ENCODE measurements at regions not wholly inside any gene's neighbourhood (a gene's known extent, or its start where the extent isn't known, plus 50 kb on each side); places are given as distances from the start of the nearest gene placed in this dataset.

GRCh38 chr1:239537795-239538194, 151.4 kb downstream of the CHRM3 start:
- no peaks in the 10 kb centered on the region for H3K36me3 ChIP-seq (ENCODE audit: control insufficient read depth, insufficient read depth, low read length)
- no peak overlapping the region for H3K4me3 ChIP-seq (ENCODE audit: insufficient read depth, low read depth, low read length)
- no peaks in the 10 kb centered on the region for H3K27me3 ChIP-seq (ENCODE audit: control insufficient read depth, insufficient read depth, low read length, poor library complexity, severe bottlenecking)
- H3K4me1 ChIP-seq (ENCODE audit: control insufficient read depth, insufficient read depth, low read length), result peaks cover 24% of the 10 kb centered on the region
- H3K9me3 ChIP-seq (ENCODE audit: control insufficient read depth, low read length), result no peaks in the 10 kb centered on the region
- H3K27ac ChIP-seq (ENCODE audit: insufficient read depth, low read depth, low read length, poor library complexity, severe bottlenecking), result no peak overlapping the region
- WGBS, 2 experiments, result 87 to 89% methylated on average over 3 of the region's 3 CpGs

DNA sequence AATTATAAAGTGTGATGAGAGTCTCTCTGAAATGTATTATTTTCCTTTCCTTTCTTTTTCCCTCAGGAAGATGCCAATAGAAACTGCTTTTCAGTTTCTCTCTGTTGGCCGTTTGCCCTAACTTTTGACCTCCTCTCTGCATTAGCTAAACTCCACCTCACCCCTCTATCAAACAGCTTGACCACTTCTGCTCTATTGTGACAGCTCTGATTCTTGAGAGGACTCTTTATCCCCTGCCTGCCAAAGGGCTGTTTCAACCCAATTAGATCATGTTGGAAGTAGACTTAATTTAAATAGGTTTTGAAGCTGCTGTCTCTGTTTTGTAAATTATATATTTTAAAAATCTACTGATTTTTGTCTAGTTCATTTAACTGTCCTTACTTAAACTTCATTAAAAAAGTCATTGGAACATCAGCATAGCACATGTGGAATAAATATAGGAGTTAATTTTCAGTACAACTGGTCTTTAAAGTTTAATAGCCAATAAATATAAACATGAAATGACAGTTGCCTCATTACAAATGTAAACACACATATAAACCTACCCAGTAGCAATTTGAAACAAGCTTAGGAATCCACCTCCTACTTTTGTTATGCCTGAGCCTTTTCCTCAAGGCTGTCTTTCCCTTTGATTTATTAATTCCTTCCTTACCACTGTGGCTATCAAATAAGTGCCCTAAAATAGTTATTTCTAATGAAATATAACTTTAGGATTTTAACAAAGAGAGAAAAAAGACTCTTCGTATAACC, 152.0 kb downstream of the CHRM3 start:
- Histone ChIP-seq H3K9me3 (ENCODE audit: control insufficient read depth, low read length) (no peaks in the 10 kb centered on the region), H3K4me1 (ENCODE audit: control insufficient read depth, insufficient read depth, low read length) (peaks cover 24% of the 10 kb centered on the region), H3K27ac (ENCODE audit: insufficient read depth, low read depth, low read length, poor library complexity, severe bottlenecking) (no peak overlapping the region), H3K36me3 (ENCODE audit: control insufficient read depth, insufficient read depth, low read length) (no peaks in the 10 kb centered on the region), H3K4me3 (ENCODE audit: insufficient read depth, low read depth, low read length) (no peak overlapping the region), H3K27me3 (ENCODE audit: control insufficient read depth, insufficient read depth, low read length, poor library complexity, severe bottlenecking) (no peaks in the 10 kb centered on the region)
- WGBS, 2 experiments, result 0 to 45% methylated on average over 1 to 2 of the region's 2 CpGs

GRCh38 chr1:239539051-239539450, 152.7 kb downstream of the CHRM3 start:
- H3K27ac ChIP-seq (ENCODE audit: insufficient read depth, low read depth, low read length, poor library complexity, severe bottlenecking), result no peak overlapping the region
- H3K4me3 ChIP-seq (ENCODE audit: insufficient read depth, low read depth, low read length), result no peak overlapping the region
- no peaks in the 10 kb centered on the region for H3K36me3 ChIP-seq (ENCODE audit: control insufficient read depth, insufficient read depth, low read length)
- peaks cover 24% of the 10 kb centered on the region for H3K4me1 ChIP-seq (ENCODE audit: control insufficient read depth, insufficient read depth, low read length)
- 74 to 76% methylated on average over 2 of the region's 2 CpGs for WGBS, 2 experiments
- H3K9me3 ChIP-seq (ENCODE audit: control insufficient read depth, low read length), result no peaks in the 10 kb centered on the region
- H3K27me3 ChIP-seq (ENCODE audit: control insufficient read depth, insufficient read depth, low read length, poor library complexity, severe bottlenecking), result no peaks in the 10 kb centered on the region

GRCh38 chr1:239539812-239540211, 153.4 kb downstream of the CHRM3 start:
- 95 to 97% methylated on average over 4 of the region's 4 CpGs for WGBS, 2 experiments
- Histone ChIP-seq H3K4me1 (ENCODE audit: control insufficient read depth, insufficient read depth, low read length) (peaks cover 24% of the 10 kb centered on the region), H3K9me3 (ENCODE audit: control insufficient read depth, low read length) (no peaks in the 10 kb centered on the region), H3K36me3 (ENCODE audit: control insufficient read depth, insufficient read depth, low read length) (no peaks in the 10 kb centered on the region), H3K4me3 (ENCODE audit: insufficient read depth, low read depth, low read length) (no peak overlapping the region), H3K27me3 (ENCODE audit: control insufficient read depth, insufficient read depth, low read length, poor library complexity, severe bottlenecking) (no peaks in the 10 kb centered on the region), H3K27ac (ENCODE audit: insufficient read depth, low read depth, low read length, poor library complexity, severe bottlenecking) (no peak overlapping the region)

DNA sequence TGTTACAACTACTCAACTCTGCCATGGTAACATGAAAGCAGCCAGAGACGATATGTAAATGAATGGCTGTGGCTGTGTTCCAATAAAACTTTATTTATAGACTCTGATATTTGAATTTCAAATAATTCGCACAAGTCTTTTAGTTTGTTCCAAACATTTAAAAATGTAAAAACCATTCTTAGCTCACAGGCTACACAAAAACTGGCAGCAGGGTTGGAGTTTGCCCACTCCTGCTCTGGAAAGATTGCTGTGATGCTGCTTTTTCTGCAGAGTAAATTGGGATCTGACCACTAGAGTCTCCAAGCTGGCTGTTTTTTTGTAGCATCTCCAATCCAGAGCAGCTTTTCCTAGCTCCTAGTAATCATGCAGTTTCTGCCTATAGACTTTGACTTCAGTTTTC, 157.5 kb downstream of the CHRM3 start:
- H3K27ac ChIP-seq (ENCODE audit: insufficient read depth, low read depth, low read length, poor library complexity, severe bottlenecking), result no peak overlapping the region
- WGBS, 2 experiments, result 100% methylated on average over 1 to 2 of the region's 2 CpGs
- no peaks in the 10 kb centered on the region for H3K9me3 ChIP-seq (ENCODE audit: control insufficient read depth, low read length)
- H3K27me3 ChIP-seq (ENCODE audit: control insufficient read depth, insufficient read depth, low read length, poor library complexity, severe bottlenecking), result no peaks in the 10 kb centered on the region
- no peaks in the 10 kb centered on the region for H3K36me3 ChIP-seq (ENCODE audit: control insufficient read depth, insufficient read depth, low read length)
- no peak overlapping the region for H3K4me3 ChIP-seq (ENCODE audit: insufficient read depth, low read depth, low read length)
- peaks cover 2% of the 10 kb centered on the region for H3K4me1 ChIP-seq (ENCODE audit: control insufficient read depth, insufficient read depth, low read length)

DNA sequence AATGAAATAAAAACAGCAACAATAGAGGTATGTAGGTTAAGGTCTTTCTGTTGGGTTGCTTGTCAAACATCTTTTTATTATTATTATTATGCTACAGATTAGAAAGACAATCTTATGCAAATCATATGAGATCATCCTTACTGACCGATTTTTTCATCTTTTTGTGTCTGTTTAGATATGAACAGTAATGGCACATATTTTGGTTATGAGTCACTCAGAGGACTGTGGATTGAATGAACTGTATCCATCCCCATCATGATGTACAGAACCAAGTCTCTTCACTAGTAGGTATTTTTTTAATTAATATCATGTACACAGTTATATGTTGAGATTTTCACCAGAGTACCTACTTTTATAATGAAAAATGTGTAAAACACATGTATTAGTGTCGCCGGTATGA, 159.1 kb downstream of the CHRM3 start:
- Histone ChIP-seq H3K27ac (ENCODE audit: insufficient read depth, low read depth, low read length, poor library complexity, severe bottlenecking) (no peak overlapping the region), H3K9me3 (ENCODE audit: control insufficient read depth, low read length) (no peaks in the 10 kb centered on the region), H3K4me3 (ENCODE audit: insufficient read depth, low read depth, low read length) (no peak overlapping the region), H3K36me3 (ENCODE audit: control insufficient read depth, insufficient read depth, low read length) (no peaks in the 10 kb centered on the region), H3K4me1 (ENCODE audit: control insufficient read depth, insufficient read depth, low read length) (no peaks in the 10 kb centered on the region), H3K27me3 (ENCODE audit: control insufficient read depth, insufficient read depth, low read length, poor library complexity, severe bottlenecking) (no peaks in the 10 kb centered on the region)
- 80 to 98% methylated on average over 2 to 3 of the region's 3 CpGs for WGBS, 2 experiments

- WGBS, 2 experiments, result 100% methylated on average over 2 of the region's 2 CpGs
These were observed 161.6 kb downstream of the CHRM3 start for GRCh38 chr1:239547987-239548386.

GRCh38 chr1:239550178-239550577, 163.8 kb downstream of the CHRM3 start:
- no peaks in the 10 kb centered on the region for H3K36me3 ChIP-seq (ENCODE audit: control insufficient read depth, insufficient read depth, low read length)
- 92% methylated on average over 2 of the region's 2 CpGs for WGBS, 2 experiments
- no peaks in the 10 kb centered on the region for H3K27me3 ChIP-seq (ENCODE audit: control insufficient read depth, insufficient read depth, low read length, poor library complexity, severe bottlenecking)
- H3K4me1 ChIP-seq (ENCODE audit: control insufficient read depth, insufficient read depth, low read length), result peaks cover 2% of the 10 kb centered on the region
- H3K27ac ChIP-seq (ENCODE audit: insufficient read depth, low read depth, low read length, poor library complexity, severe bottlenecking), result no peak overlapping the region
- H3K4me3 ChIP-seq (ENCODE audit: insufficient read depth, low read depth, low read length), result no peak overlapping the region
- H3K9me3 ChIP-seq (ENCODE audit: control insufficient read depth, low read length), result no peaks in the 10 kb centered on the region

More at GRCh38 chr1:239547987-239548386, 161.6 kb downstream of the CHRM3 start:
- no peak overlapping the region for H3K27ac ChIP-seq (ENCODE audit: insufficient read depth, low read depth, low read length, poor library complexity, severe bottlenecking)
- no peak overlapping the region for H3K4me3 ChIP-seq (ENCODE audit: insufficient read depth, low read depth, low read length)
- no peaks in the 10 kb centered on the region for H3K9me3 ChIP-seq (ENCODE audit: control insufficient read depth, low read length)
- no peaks in the 10 kb centered on the region for H3K4me1 ChIP-seq (ENCODE audit: control insufficient read depth, insufficient read depth, low read length)
- H3K27me3 ChIP-seq (ENCODE audit: control insufficient read depth, insufficient read depth, low read length, poor library complexity, severe bottlenecking), result no peaks in the 10 kb centered on the region
- H3K36me3 ChIP-seq (ENCODE audit: control insufficient read depth, insufficient read depth, low read length), result no peaks in the 10 kb centered on the region

GRCh38 chr1:239555350-239555749, 169.0 kb downstream of the CHRM3 start:
- no peaks in the 10 kb centered on the region for H3K36me3 ChIP-seq (ENCODE audit: control insufficient read depth, insufficient read depth, low read length)
- WGBS, 2 experiments, result 76 to 82% methylated on average over 4 of the region's 4 CpGs
- H3K27ac ChIP-seq (ENCODE audit: insufficient read depth, low read depth, low read length, poor library complexity, severe bottlenecking), result no peak overlapping the region
- H3K27me3 ChIP-seq (ENCODE audit: control insufficient read depth, insufficient read depth, low read length, poor library complexity, severe bottlenecking), result no peaks in the 10 kb centered on the region
- no peaks in the 10 kb centered on the region for H3K9me3 ChIP-seq (ENCODE audit: control insufficient read depth, low read length)
- peaks cover 8% of the 10 kb centered on the region for H3K4me1 ChIP-seq (ENCODE audit: control insufficient read depth, insufficient read depth, low read length)
- no peak overlapping the region for H3K4me3 ChIP-seq (ENCODE audit: insufficient read depth, low read depth, low read length)

- no peak overlapping the region for H3K4me3 ChIP-seq (ENCODE audit: insufficient read depth, low read depth, low read length)
- H3K9me3 ChIP-seq (ENCODE audit: control insufficient read depth, low read length), result no peaks in the 10 kb centered on the region
- WGBS, 2 experiments, result 95 to 99% methylated on average over 2 of the region's 2 CpGs
- H3K36me3 ChIP-seq (ENCODE audit: control insufficient read depth, insufficient read depth, low read length), result no peaks in the 10 kb centered on the region
- H3K4me1 ChIP-seq (ENCODE audit: control insufficient read depth, insufficient read depth, low read length), result peaks cover 8% of the 10 kb centered on the region
- H3K27ac ChIP-seq (ENCODE audit: insufficient read depth, low read depth, low read length, poor library complexity, severe bottlenecking), result no peak overlapping the region
- H3K27me3 ChIP-seq (ENCODE audit: control insufficient read depth, insufficient read depth, low read length, poor library complexity, severe bottlenecking), result no peaks in the 10 kb centered on the region
These were observed 172.2 kb downstream of the CHRM3 start for GRCh38 chr1:239558559-239558958.
